HG03432 (cell line): ENCODE measurements at regions not wholly inside any gene's neighbourhood (a gene's known extent, or its start where the extent isn't known, plus 50 kb on each side); places are given as distances from the start of the nearest gene placed in this dataset.

Source experiments
- ATAC-seq: cut with Tn5 transposase; IDR thresholded peaks from one replicate; pipeline ENCODE4 v1.9.1; 2021; ENCODE audit warnings: mild to moderate bottlenecking, moderate library complexity; ENCODE audit not compliant: unreplicated experiment

GRCh38 chr12:67425394-67425793, 156.2 kb downstream of the CAND1 start:
- no peak for ATAC-seq

GRCh38 chr12:67426067-67426466, 156.9 kb downstream of the CAND1 start:
- ATAC-seq = no peak

- no peak for ATAC-seq
These were observed 158.2 kb downstream of the CAND1 start for GRCh38 chr12:67427336-67427735.

- no peak for ATAC-seq
These were observed 159.3 kb downstream of the CAND1 start for GRCh38 chr12:67428431-67428830.

GRCh38 chr12:67430708-67431335, 161.7 kb downstream of the CAND1 start:
- no peak for ATAC-seq

GRCh38 chr12:67431411-67432020, 162.4 kb downstream of the CAND1 start:
- no peak for ATAC-seq

GRCh38 chr12:67433385-67434175, 164.4 kb downstream of the CAND1 start:
- ATAC-seq = peak; percentile 87

- ATAC-seq = no peak
These were observed 165.7 kb downstream of the CAND1 start for GRCh38 chr12:67434671-67435370.

GRCh38 chr12:67436230-67436629, 167.1 kb downstream of the CAND1 start:
- no peak for ATAC-seq

- ATAC-seq = no peak
These were observed 167.9 kb downstream of the CAND1 start for GRCh38 chr12:67437011-67437410.

- ATAC-seq = no peak
These were observed 170.5 kb downstream of the CAND1 start for GRCh38 chr12:67439611-67440010.

- ATAC-seq = peak; percentile 98
These were observed 172.7 kb downstream of the CAND1 start for GRCh38 chr12:67441736-67442346.

GRCh38 chr12:67442347-67442841, 173.2 kb downstream of the CAND1 start:
- ATAC-seq = no peak

- no peak for ATAC-seq
These were observed 173.7 kb downstream of the CAND1 start for GRCh38 chr12:67442896-67443295.

- no peak for ATAC-seq
These were observed 175.4 kb downstream of the CAND1 start for GRCh38 chr12:67444542-67444941.

GRCh38 chr12:67446716-67447115, 177.6 kb downstream of the CAND1 start:
- ATAC-seq = no peak

- no peak for ATAC-seq
These were observed 178.0 kb downstream of the CAND1 start for GRCh38 chr12:67447180-67447579.

GRCh38 chr12:67449591-67450052, 180.5 kb downstream of the CAND1 start:
- peak; percentile 77 for ATAC-seq

- ATAC-seq = no peak
These were observed 181.3 kb downstream of the CAND1 start for GRCh38 chr12:67450441-67450840.

- no peak for ATAC-seq
These were observed 182.0 kb downstream of the CAND1 start for GRCh38 chr12:67451206-67451605.
